HG03095 (cell line): ENCODE measurements at regions not wholly inside any gene's neighbourhood (a gene's known extent, or its start where the extent isn't known, plus 50 kb on each side); places are given as distances from the start of the nearest gene placed in this dataset.
"Not testable (repeated sequence)": the region's sequence is repeated elsewhere in the genome, so short reads cannot be mapped to it uniquely, and the experiment has no call there.

Experiments used
- ATAC-seq: cut with Tn5 transposase; IDR thresholded peaks from one replicate; pipeline ENCODE4 v1.9.1; 2021; ENCODE audit warnings: moderate library complexity; ENCODE audit not compliant: unreplicated experiment

GRCh38 chr3:137111497-137111896 lies 153.7 kb downstream of the IL20RB start:
- ATAC-seq: no peak

- ATAC-seq: no peak
These were observed 158.8 kb downstream of the IL20RB start for GRCh38 chr3:137116619-137117018.

GRCh38 chr3:137121704-137122314 lies 164.0 kb downstream of the IL20RB start:
- ATAC-seq: peak; percentile 59

- no peak for ATAC-seq
These were observed 173.3 kb downstream of the IL20RB start for GRCh38 chr3:137131081-137131480.

- no peak for ATAC-seq
These were observed 176.6 kb downstream of the IL20RB start for GRCh38 chr3:137134431-137134830.

GRCh38 chr3:137148406-137148805 lies 190.6 kb downstream of the IL20RB start:
- ATAC-seq: no peak

- ATAC-seq: no peak
These were observed 191.1 kb downstream of the IL20RB start for GRCh38 chr3:137148917-137149316.

- ATAC-seq: no peak
These were observed 193.0 kb downstream of the IL20RB start for GRCh38 chr3:137150825-137151224.

GRCh38 chr3:137153046-137153445 lies 195.3 kb downstream of the IL20RB start:
- not testable (repeated sequence) for ATAC-seq

- no peak for ATAC-seq
These were observed 205.6 kb downstream of the IL20RB start for GRCh38 chr3:137163241-137163871.

- no peak for ATAC-seq
These were observed 206.2 kb downstream of the IL20RB start for GRCh38 chr3:137163958-137164357.

- ATAC-seq: no peak
These were observed 207.5 kb downstream of the IL20RB start for GRCh38 chr3:137165117-137165806.

- no peak for ATAC-seq
These were observed 214.2 kb downstream of the IL20RB start for GRCh38 chr3:137171834-137172603.

GRCh38 chr3:137172728-137173127 lies 214.9 kb downstream of the IL20RB start:
- no peak for ATAC-seq

GRCh38 chr3:137174514-137174913 lies 216.7 kb downstream of the IL20RB start:
- no peak for ATAC-seq

- ATAC-seq: no peak
These were observed 222.4 kb downstream of the IL20RB start for GRCh38 chr3:137180220-137180619.

- no peak for ATAC-seq
These were observed 233.5 kb downstream of the IL20RB start for GRCh38 chr3:137191133-137191923.

GRCh38 chr3:137191951-137192350 lies 234.2 kb downstream of the IL20RB start:
- no peak for ATAC-seq

GRCh38 chr3:137194301-137194700 lies 236.5 kb downstream of the IL20RB start:
- ATAC-seq: no peak

GRCh38 chr3:137198374-137198773 lies 240.6 kb downstream of the IL20RB start:
- ATAC-seq: not testable (repeated sequence)

GRCh38 chr3:137199678-137200077 lies 241.9 kb downstream of the IL20RB start:
- ATAC-seq: no peak
